HG03565 (cell line): ENCODE measurements at regions not wholly inside any gene's neighbourhood (a gene's known extent, or its start where the extent isn't known, plus 50 kb on each side); places are given as distances from the start of the nearest gene placed in this dataset.
"Not testable (repeated sequence)": the region's sequence is repeated elsewhere in the genome, so short reads cannot be mapped to it uniquely, and the experiment has no call there.

Source experiments
- ATAC-seq: cut with Tn5 transposase; IDR thresholded peaks from one replicate; pipeline ENCODE4 v1.9.1; 2021; ENCODE audit warnings: mild to moderate bottlenecking, moderate library complexity; ENCODE audit not compliant: unreplicated experiment

GRCh38 chr3:145190761-145191160 is 970.2 kb downstream of the PLOD2 start:
- no peak for ATAC-seq

- no peak for ATAC-seq
Observed at GRCh38 chr3:145191543-145191942, 969.4 kb downstream of the PLOD2 start.

- ATAC-seq: no peak
Observed at GRCh38 chr3:145197051-145197820, 963.7 kb downstream of the PLOD2 start.

GRCh38 chr3:145197821-145198220 is 963.2 kb downstream of the PLOD2 start:
- no peak for ATAC-seq

GRCh38 chr3:145209561-145209960 is 951.4 kb downstream of the PLOD2 start:
- no peak for ATAC-seq

GRCh38 chr3:145219355-145220235 is 941.4 kb downstream of the PLOD2 start:
- no peak for ATAC-seq

- no peak for ATAC-seq
Observed at GRCh38 chr3:145224886-145225285, 936.1 kb downstream of the PLOD2 start.

GRCh38 chr3:145243875-145244274 is 917.1 kb downstream of the PLOD2 start:
- no peak for ATAC-seq

GRCh38 chr3:145244327-145244726 is 916.7 kb downstream of the PLOD2 start:
- ATAC-seq: no peak

GRCh38 chr3:145246291-145246690 is 914.7 kb downstream of the PLOD2 start:
- ATAC-seq: no peak

GRCh38 chr3:145248928-145249327 is 912.1 kb downstream of the PLOD2 start:
- ATAC-seq: no peak

GRCh38 chr3:145251311-145251710 is 909.7 kb downstream of the PLOD2 start:
- ATAC-seq: no peak

- not testable (repeated sequence) for ATAC-seq
Observed at GRCh38 chr3:145257967-145258366, 903.0 kb downstream of the PLOD2 start.

GRCh38 chr3:145259166-145259880 is 901.7 kb downstream of the PLOD2 start:
- no peak for ATAC-seq

GRCh38 chr3:145263458-145263857 is 897.5 kb downstream of the PLOD2 start:
- ATAC-seq: not testable (repeated sequence)

- ATAC-seq: no peak
Observed at GRCh38 chr3:145266368-145266767, 894.6 kb downstream of the PLOD2 start.

GRCh38 chr3:145269106-145269505 is 891.9 kb downstream of the PLOD2 start:
- no peak for ATAC-seq

- ATAC-seq: no peak
Observed at GRCh38 chr3:145272684-145273083, 888.3 kb downstream of the PLOD2 start.

GRCh38 chr3:145282505-145282904 is 878.5 kb downstream of the PLOD2 start:
- ATAC-seq: no peak

- peak; percentile 85 for ATAC-seq
Observed at GRCh38 chr3:145286937-145287336, 874.0 kb downstream of the PLOD2 start.

- no peak for ATAC-seq
Observed at GRCh38 chr3:145290010-145290409, 871.0 kb downstream of the PLOD2 start.
